IPS DF 19.7 (cell line): ENCODE measurements at regions not wholly inside any gene's neighbourhood (a gene's known extent, or its start where the extent isn't known, plus 50 kb on each side); places are given as distances from the start of the nearest gene placed in this dataset.
"Not testable (repeated sequence)": the region's sequence is repeated elsewhere in the genome, so short reads cannot be mapped to it uniquely, and the experiment has no call there.

Experiments
- DNase-seq: peaks from one replicate; pipeline ENCODE4 v3.0.0-alpha.2; 2013; ENCODE audit warnings: low read depth, low spot score

- DNase-seq: no peak
These were observed 78.0 kb downstream of the SEC16B start for GRCh38 chr1:177891809-177892208.

GRCh38 chr1:177890479-177890878 lies 79.4 kb downstream of the SEC16B start:
- DNase-seq: no peak

GRCh38 chr1:177884479-177885021 lies 85.3 kb downstream of the SEC16B start:
- DNase-seq: no peak

- no peak for DNase-seq
These were observed 86.3 kb downstream of the SEC16B start for GRCh38 chr1:177883581-177883980.

GRCh38 chr1:177880339-177880891 lies 89.4 kb downstream of the SEC16B start:
- no peak for DNase-seq

- DNase-seq: no peak
These were observed 92.8 kb downstream of the SEC16B start for GRCh38 chr1:177877086-177877485.

GRCh38 chr1:177873238-177873637 lies 96.6 kb downstream of the SEC16B start:
- no peak for DNase-seq

GRCh38 chr1:177872308-177872900 lies 97.5 kb downstream of the SEC16B start:
- DNase-seq: no peak

- no peak for DNase-seq
These were observed 98.1 kb downstream of the SEC16B start for GRCh38 chr1:177871613-177872307.

- DNase-seq: no peak
These were observed 100.3 kb downstream of the SEC16B start for GRCh38 chr1:177869586-177869985.

- DNase-seq: not testable (repeated sequence)
These were observed 100.8 kb downstream of the SEC16B start for GRCh38 chr1:177869011-177869410.

GRCh38 chr1:177865807-177866206 lies 104.1 kb downstream of the SEC16B start:
- DNase-seq: no peak

GRCh38 chr1:177864538-177865305 lies 105.1 kb downstream of the SEC16B start:
- DNase-seq: no peak

- DNase-seq: no peak
These were observed 106.1 kb downstream of the SEC16B start for GRCh38 chr1:177863796-177864195.

GRCh38 chr1:177862916-177863315 lies 106.9 kb downstream of the SEC16B start:
- no peak for DNase-seq

GRCh38 chr1:177859572-177859971 lies 110.3 kb downstream of the SEC16B start:
- DNase-seq: no peak

GRCh38 chr1:177858332-177858821 lies 111.5 kb downstream of the SEC16B start:
- no peak for DNase-seq

- DNase-seq: no peak
These were observed 112.6 kb downstream of the SEC16B start for GRCh38 chr1:177857285-177857684.

- no peak for DNase-seq
These were observed 114.9 kb downstream of the SEC16B start for GRCh38 chr1:177854951-177855350.

GRCh38 chr1:177849579-177850290 lies 120.1 kb downstream of the SEC16B start:
- no peak for DNase-seq

GRCh38 chr1:177849130-177849529 lies 120.7 kb downstream of the SEC16B start:
- no peak for DNase-seq
